Hepatocyte (in vitro differentiated cells): ENCODE measurements at regions not wholly inside any gene's neighbourhood (a gene's known extent, or its start where the extent isn't known, plus 50 kb on each side); places are given as distances from the start of the nearest gene placed in this dataset.

Experiments
- EZH2 ChIP-seq: fragments of 200-600 bp; sonication (generic); IDR thresholded peaks from 2 replicates; pipeline ENCODE4 v1.6.1; 2016; ENCODE audit warnings: antibody characterized with exemption, mild to moderate bottlenecking, borderline replicate concordance
- TF ChIP-seq, protein P1 (sequence below): fragments of 200-600 bp; sonication (generic); IDR thresholded peaks from 2 replicates; pipeline ENCODE4 v1.5.1; 2016; ENCODE audit warnings: antibody characterized with exemption, mild to moderate bottlenecking; ENCODE audit not compliant: poor library complexity

- no peak for TF ChIP-seq EZH2
- TF ChIP-seq, protein P1, sequence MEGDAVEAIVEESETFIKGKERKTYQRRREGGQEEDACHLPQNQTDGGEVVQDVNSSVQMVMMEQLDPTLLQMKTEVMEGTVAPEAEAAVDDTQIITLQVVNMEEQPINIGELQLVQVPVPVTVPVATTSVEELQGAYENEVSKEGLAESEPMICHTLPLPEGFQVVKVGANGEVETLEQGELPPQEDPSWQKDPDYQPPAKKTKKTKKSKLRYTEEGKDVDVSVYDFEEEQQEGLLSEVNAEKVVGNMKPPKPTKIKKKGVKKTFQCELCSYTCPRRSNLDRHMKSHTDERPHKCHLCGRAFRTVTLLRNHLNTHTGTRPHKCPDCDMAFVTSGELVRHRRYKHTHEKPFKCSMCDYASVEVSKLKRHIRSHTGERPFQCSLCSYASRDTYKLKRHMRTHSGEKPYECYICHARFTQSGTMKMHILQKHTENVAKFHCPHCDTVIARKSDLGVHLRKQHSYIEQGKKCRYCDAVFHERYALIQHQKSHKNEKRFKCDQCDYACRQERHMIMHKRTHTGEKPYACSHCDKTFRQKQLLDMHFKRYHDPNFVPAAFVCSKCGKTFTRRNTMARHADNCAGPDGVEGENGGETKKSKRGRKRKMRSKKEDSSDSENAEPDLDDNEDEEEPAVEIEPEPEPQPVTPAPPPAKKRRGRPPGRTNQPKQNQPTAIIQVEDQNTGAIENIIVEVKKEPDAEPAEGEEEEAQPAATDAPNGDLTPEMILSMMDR: no peak
Observed at GRCh38 chr7:115110523-115110922, 188.6 kb downstream of the MDFIC start.
